EH (cell line): ENCODE measurements at regions not wholly inside any gene's neighbourhood (a gene's known extent, or its start where the extent isn't known, plus 50 kb on each side); places are given as distances from the start of the nearest gene placed in this dataset.
"Not testable (repeated sequence)": the region's sequence is repeated elsewhere in the genome, so short reads cannot be mapped to it uniquely, and the experiment has no call there.

Source experiments
- DNase-seq: peaks from one replicate; pipeline ENCODE4 v3.0.0-alpha.2; 2015; ENCODE audit warnings: low read depth

DNA sequence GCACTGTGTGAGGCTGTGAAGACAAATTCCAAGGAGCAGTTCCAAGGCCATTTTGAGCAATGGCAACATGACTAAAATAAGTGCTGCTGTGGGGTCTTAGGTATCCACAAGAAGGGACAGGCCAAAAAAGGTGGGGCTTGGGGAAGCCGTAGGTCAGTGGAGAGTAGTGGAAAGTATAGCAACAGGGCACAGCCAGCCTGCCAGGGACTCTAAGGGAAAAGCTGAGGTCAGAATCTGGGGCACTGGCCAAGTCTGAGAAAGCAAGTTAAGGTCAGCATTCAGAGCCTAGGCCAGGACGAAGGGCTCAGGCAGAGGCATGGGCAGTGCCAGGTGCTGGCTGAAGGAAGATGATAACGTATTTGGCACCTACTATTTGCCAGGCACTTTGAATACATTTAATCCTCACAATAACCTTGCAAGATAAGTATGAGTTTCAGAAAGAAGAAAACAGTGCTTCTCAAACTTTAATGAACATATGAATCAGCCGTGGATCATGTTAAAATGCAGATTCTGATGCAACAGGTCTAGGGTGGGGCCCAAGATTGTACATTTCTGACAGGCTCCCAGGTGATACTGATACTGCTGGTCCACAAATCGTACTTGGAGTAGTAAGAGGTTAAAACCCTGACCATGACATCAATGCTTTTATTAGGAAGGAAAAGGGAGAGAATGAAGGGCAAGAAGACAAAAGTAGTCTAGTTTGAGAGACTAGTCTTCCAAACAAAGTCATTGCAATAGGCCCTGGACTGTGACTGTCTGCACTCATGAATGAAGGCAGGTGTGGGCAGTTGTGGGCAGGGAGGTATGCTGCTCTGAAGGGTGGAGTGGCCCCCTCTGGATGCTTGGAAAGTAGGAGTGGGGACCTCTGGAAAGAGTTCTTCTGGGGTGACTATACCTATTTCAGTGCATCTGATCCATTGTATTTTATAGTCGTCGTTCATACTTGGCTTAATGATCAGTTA lies 106.3 kb upstream of the ANKRD28 start:
- no peak for DNase-seq

DNA sequence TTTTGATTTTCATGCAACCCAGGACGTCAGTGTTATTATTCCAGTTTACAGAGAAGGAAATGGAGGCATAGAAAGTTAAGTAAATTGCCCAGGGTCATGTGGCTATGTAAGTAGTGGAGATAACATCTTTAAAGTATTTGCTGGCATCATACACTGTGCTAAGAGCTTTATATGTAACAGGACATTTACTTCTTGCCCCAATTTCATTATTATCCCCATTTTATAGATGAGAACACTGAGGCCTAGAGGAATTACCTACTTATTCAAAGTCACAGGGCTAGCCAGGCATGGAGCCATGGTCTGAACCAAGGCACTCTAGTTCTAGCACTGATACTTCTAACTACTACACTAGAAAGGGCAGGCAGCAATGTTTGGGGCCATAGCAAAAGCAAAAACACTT lies 107.3 kb upstream of the ANKRD28 start:
- DNase-seq = no peak

DNA sequence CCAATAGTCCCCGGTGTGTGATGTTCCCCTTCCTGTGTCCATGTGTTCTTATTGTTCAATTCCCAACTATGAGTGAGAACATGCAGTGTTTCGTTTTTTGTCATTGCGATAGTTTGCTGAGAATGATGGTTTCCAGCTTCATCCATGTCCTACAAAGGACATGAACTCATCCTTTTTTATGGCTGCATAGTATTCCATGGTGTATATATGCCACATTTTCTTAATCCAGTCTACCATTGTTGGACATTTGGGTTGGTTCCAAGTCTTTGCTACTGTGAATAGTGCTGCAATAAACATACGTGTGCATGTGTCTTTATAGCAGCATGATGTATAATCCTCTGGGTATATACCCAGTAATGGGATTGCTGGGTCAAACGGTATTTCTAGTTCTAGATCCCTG lies 109.6 kb upstream of the ANKRD28 start:
- DNase-seq = not testable (repeated sequence)

DNA sequence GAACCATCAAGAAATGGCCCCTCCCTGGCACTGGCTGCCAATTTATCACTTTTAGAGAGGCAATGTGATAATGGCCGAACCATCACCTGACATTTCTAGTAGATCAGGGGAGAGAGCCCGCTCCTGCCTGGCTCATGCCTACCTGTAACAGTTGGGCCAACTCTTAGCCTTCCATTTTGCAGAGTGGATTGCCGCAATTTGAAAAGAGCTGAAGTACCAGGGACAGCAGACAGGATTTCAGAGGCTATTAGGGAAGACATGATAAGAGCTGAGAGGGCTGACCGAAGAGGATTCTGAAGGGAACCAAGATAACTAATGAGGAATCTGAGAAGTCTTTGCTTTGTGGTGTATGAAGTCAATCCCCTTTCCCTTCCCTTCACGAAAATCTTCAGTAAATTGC lies 121.2 kb upstream of the ANKRD28 start:
- no peak for DNase-seq

DNA sequence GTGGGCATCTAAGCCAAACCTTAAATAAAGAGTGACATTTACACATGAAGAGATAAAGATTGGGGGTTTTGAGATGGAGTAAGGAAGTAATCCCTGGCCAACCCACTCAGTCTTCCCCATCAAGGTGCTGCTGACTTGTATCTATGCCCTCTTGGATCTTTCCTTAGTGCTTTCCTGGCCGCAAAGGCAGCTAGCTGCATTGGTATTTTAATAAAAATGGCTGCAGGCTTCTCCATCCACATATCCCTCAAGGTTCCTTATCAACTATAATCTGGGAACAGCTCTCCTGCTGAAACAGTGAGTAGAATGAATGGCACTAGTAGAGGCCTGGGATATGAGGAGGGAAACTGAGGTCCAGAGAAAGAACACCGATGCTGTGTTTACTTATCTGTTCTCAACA lies 122.2 kb upstream of the ANKRD28 start:
- DNase-seq = no peak

DNA sequence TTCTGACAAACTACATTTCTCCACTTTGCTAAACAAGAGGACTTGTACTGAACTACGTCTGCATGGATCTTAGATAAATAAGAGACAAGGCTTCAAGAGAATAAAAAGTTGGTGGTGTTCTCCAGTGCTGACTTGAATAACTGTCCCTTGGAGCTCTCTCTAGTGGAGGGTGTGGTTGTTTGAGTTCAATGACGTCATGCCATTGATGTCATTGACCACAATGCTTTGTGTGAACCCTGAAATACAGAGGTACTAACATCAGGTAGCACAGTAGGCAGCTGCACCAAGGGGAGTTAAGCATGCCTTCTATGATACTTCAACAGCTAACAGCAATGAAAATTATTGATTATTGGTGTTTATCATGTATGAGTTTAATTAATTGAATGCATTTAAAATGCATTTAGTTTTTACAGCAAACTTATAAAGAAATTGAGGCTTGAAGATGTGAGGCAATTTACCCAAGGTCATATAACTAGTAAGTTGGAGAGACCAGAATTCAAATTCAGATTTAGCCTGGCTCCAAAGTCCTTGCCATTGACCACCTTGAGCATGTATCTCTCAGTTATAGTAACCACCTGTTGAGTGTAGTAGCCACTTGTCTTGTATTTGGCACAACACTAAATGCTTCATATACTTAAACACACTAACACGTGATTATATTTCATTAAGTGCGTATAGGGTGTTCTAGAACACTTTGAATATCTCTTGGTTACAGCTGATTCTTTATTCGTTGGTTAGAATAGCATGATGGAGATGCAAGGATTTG lies 126.0 kb upstream of the ANKRD28 start:
- no peak for DNase-seq

DNA sequence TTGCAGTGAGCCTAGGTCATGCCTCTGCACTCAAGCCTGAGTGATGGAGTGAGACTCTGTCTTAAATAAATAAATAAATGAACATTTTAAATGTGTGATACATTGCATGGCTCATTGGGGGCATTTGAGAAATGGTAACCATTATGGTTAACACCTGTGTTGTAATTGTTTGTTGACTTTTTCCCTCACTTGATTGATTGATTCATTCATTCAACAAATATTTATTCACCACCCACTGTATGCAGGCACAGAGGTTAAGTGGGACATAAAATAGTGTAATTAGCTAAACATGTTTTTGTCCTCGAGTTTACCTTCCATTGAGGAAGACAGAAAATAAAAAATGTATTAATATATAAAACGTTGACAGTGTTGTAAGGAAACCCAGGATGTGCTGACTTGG lies 127.1 kb upstream of the ANKRD28 start:
- DNase-seq = no peak

DNA sequence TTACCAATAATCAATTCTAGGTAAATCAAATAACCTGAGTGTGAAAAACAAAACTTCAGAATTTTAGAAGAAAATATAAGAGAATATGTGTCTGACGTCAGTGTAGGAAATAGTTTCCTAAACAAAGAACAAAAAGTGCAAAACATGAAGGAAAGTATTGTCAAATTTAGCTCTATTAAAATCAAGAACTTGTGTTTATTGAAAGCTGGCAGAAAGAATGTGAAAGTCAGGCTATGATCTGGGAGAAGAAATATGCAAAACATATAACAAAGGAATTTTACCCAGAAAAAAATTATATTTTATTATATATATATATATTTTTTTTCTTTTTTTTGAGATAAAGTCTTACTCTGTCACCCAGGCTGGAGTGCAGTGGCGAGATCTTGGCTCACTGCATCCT lies 129.1 kb upstream of the ANKRD28 start:
- no peak for DNase-seq

DNA sequence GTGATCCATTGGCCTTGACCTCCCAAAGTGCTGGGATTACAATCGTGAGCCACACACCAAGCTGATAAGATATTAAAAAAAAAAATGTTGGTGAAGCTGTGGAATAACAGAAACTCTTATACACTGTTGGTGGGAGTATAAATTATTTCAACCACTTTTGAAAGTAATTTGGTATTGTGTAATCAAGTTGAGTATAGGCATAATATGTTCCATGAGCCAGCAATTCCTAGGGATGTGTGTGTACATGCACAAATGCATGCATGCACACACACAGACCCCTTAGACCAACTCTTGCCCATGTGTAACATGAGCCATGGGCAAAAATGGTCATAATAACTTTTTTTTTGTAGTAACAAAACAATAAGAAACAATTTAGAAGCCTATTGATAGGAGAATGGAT lies 130.2 kb upstream of the ANKRD28 start:
- DNase-seq = no peak

DNA sequence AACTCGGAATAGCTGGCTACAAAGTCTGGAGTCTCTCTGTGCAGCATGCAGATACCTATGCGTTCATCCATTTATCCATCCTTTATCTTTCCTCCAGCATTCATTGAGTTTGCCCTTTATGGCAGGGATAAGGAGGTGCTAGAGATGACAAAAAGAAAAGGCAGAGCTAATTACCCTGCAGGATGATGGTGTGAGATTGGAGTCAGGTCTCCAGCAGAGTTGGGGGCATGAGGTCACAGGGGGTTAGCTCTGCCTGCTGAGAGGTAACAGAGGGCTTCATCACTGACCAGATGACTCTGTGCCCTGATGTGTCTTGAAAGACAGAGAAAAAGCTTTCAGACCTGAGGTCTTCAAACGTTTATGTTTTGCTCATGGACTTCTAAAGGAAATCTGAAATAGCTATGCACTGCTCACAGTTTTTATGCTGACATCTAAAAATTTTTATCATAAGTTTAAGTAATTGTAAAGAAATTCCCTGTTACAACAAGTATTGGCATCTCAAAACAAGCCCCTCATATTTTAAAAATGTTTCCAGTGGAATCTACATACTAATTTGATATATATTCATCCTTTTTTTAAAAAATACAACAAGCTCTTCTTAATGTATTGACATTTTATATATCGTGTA lies 132.3 kb upstream of the ANKRD28 start:
- no peak for DNase-seq

DNA sequence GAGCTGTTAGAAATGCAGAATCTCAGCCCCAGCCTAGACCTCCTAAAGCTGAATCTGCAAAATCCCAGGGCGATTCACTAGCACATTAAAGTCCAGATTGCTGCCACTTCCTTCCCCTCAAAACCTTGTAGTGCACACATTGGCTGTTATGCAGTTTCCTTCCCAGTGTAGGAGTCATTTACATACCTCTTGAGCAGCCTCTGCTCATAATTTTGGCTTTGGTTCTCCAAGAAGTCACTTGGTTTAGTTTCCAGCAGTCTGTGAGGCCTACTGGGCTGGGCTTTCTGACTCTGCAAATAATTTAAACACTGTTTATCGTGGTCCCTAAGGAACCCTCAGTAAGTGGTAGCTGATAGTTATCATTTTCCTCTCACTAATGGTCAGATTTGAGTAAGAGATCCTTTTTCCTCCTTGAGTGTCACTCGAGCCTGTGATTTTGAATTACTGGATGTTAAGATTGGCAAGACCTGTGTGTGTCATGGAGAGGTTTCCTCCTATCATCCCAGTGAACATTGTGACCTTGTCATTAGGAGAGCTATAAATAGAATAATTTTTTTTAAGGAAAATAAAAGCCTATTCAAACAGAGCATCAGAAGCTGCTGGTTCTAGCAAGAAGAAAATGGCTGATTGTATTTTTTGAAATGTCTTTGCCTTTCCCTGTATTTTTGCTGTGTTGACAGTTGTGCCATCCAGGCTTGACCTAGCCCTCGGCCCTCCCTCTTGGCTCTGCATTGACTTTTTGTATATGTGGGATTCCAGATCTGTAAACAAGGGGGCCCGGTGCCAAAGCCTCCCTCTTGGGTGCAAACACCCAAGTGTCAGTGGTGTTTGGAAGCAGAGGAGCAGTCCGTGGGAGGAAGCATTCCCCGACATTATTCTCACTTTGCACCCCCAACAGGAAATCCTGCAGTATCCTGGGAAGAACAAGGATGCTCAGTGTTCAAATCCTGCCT lies 134.8 kb upstream of the ANKRD28 start:
- DNase-seq = peak; percentile 7

DNA sequence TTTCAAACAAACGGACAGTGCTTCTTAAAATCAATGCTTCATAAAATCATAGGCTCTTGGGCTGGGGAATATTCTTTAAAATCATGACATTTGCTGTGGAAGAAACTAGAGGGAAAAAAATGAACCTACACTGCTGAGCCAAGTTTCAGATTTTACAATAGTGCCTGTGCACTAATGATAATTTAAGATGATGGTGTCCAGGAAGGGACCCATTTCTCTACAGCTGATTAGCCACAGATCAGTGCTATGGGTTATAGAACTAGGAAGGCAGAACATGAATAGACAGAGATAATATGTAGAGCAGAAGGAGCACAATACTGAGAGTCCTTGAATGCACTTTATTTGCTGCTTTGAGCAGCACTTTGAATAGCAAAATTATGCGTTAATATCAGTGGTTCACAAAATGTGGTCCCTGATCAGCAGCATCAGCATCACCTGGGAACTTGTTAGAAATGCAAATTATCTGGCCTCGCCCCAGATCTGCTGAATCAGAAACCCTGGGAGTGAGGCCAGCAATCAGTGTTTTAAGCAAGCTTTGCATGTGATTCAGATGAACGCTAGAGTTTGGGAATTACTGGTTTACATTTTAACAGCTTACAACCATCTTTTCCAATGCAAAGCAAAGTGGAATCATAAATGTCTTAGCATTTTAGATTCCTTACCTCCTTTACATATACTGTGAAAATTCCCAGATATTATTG lies 135.8 kb upstream of the ANKRD28 start:
- DNase-seq = peak; percentile 16

DNA sequence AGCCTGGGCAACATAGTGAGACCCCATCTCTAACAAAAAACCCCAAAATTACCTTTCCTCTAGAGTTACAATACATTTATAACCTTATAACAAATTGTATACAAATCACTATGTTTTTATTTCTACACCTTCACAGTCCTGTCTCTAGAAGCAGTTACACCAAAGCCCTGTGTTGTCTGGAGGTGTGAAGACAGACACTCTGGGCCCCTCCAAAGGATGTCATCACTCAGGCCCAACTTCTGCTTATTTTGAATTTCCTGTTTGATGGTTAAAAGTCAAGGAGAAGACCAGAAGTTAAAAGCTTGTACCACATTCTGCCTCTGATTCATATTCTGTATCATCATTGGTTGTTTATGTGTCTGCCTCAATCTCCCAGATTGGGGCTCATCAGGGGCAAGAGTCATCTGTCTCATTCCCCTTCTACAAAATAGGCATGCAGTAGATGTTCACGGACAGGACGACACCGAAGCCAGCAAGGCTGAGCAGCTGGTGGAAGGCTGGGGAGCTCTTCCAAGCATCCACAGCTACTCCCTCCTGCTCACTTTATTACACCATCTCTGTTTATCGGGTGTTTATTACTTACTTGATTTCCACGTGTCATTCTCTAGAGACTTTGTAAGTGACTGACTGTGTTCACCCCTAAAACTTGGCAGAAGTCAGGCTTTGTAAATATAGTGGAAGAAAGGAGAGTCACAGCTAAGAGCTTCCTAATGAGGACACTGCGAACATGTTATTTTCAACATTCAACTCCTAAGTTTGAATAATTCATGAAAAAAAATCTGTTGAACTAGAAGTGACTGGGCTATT lies 136.8 kb upstream of the ANKRD28 start:
- DNase-seq = no peak

DNA sequence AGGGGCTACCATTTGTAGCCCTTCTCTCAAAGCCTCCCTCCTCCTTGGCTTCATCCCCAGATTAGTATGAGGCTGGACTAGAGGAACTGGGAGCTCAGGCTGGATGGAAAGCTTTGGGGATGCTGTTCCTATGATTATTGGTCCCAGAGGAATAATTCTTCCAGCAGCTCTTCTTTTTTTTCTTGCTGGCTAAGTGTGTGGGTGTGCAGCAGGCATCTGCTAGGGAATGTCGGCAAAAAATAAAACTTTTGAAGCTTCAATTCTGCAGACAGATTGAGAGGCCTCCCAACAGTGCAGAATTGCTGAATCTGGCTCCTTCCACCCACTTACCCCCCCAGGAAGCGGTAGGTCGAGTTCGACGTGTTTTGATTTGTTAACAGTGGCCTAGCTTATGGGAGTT lies 138.5 kb upstream of the ANKRD28 start:
- no peak for DNase-seq

DNA sequence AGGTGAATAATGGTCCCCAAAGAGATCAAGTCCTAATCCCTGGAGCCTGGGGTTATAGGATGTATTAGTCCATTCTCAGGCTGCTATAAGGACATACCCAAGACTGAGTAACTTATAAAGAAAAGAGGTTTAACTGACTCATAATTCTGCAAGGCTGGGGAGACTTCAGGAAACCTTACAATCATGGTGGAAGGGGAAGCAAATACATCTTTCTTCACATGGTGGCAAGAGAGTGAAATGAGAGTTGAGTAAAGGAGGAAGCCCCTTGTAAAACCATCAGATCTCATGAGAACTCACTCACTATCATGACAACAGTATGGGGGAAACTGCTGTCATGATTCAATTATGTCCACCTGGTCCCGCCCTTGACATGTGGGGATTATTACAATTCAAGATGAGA lies 142.9 kb upstream of the ANKRD28 start:
- no peak for DNase-seq

DNA sequence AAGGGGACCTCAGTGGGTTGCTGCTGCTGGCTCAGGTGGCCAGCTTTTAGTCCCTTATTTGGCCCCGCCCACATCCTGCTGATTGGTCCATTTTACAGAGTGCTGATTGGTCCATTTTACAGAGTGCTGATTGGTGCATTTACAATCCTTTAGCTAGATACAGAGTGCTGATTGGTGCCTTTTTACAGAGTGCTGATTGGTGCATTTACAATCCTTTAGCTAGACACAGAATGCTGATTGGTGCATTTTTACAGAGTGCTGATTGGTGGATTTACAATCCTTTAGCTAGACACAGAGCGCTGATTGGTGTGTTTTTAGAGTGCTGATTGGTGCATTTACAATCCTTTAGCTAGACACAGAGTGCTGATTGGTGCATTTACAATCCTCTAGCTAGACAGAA lies 143.7 kb upstream of the ANKRD28 start:
- not testable (repeated sequence) for DNase-seq

DNA sequence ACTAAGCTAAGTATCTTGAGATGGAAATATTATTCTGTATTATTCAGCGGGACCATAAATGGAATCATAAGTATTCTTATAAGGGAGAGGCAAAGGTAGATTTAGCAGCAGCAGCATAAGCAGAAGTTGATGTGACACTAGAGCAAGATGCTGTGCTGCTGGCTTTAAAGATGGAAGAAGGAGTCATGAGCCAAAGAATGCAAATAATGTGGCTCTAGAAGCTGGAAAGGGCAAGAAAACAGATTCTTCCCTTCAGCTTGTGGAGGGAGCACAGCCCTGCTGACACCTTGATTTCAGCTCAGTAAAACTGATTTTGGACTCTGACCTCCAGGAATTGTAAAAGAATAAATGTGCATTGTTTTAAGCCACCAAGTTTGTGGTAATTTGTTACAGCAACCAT lies 144.2 kb upstream of the ANKRD28 start:
- peak; percentile 51 for DNase-seq

DNA sequence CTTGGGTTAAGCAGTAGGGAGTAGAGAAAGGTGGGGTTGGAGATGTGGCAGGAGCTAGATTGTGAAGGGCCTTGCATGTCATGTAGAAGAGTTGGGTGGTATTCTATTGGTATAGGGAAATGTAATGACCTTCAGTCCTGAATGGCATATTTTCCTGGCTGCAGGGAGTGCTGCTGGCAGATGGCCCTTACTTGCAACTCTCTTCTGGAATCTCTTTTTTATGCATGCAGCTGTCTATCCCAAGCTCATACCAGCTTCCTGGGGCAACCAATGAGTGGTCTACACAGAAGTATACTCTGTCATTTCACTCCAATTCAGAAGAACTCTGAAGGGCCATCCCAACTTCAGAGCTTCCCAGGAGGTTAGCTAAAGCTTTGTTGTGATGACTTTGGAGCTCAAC lies 144.7 kb upstream of the ANKRD28 start:
- DNase-seq = peak; percentile 21

DNA sequence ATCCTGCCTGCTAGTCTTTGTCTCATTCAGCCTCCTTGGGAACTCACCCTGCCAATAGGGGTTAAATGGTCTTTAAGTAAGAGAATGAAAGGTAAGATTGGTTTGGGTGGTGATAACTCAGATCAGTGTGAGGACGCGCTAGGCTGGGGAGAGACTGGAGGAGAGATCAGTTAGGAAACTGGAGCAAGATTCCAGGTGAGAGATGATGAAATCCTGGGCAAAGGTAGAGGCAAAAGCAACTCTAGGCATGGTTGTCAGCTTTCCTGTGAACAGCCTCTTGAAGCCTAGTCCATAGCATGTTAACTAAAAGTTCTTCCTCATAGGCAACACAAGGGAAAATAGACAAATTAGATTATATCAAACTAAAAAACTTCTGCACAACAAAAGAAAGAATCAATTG lies 145.2 kb upstream of the ANKRD28 start:
- DNase-seq = no peak

DNA sequence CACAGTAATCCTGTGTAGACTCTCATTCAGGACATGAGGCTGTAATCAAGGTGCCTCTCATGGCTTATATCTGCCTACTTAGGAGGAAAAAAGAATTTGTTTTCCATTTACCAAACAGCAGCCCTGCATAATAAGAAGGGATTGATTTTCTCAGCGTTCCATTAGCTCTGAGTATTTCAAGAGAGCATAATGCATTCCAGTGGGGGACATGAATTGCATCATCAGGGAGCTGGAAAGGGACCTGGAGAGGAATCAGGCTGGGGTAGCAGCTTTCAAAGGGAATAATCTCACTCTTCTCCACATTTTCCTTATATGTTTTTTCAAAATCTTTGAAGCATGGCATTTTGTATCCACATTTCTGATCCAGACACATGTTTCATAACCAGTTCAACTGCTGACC lies 150.6 kb upstream of the ANKRD28 start:
- peak; percentile 21 for DNase-seq
